Loucy (cell line): ENCODE measurements at regions not wholly inside any gene's neighbourhood (a gene's known extent, or its start where the extent isn't known, plus 50 kb on each side); places are given as distances from the start of the nearest gene placed in this dataset.

ENCODE experiments used
- EZH2phosphoT487 ChIP-seq: fragments of 200-600 bp; IDR thresholded peaks from 2 replicates; pipeline ENCODE4 v1.6.1; 2018; ENCODE audit warnings: antibody characterized with exemption, mild to moderate bottlenecking, moderate library complexity, borderline replicate concordance
- TF ChIP-seq, protein P1 (sequence below): fragments of 200-600 bp; sonication (generic); conservative IDR thresholded peaks from 2 replicates; pipeline ENCODE4 v1.5.1; 2014; ENCODE audit warnings: mild to moderate bottlenecking, antibody characterized with exemption, low read length

DNA sequence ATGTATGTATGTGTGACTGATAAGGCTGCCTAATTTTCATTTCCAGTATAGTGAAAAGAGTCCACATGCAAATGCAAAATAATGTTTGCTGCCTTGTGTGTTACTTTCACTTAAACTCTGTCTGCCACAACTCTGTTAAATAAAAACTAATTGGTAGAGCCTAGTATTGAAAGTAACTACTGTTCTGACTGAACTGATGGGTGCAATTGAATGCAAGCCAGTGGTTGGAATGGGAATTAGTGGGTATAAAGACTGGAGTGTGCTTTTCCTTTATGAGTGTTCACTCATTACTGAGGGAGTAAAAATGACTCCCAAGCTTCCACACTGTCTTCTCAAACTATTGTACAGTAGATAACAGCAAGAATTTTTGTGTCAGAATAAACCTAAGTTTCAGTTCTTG, 571.0 kb downstream of the TMTC2 start:
- TF ChIP-seq, protein P1, sequence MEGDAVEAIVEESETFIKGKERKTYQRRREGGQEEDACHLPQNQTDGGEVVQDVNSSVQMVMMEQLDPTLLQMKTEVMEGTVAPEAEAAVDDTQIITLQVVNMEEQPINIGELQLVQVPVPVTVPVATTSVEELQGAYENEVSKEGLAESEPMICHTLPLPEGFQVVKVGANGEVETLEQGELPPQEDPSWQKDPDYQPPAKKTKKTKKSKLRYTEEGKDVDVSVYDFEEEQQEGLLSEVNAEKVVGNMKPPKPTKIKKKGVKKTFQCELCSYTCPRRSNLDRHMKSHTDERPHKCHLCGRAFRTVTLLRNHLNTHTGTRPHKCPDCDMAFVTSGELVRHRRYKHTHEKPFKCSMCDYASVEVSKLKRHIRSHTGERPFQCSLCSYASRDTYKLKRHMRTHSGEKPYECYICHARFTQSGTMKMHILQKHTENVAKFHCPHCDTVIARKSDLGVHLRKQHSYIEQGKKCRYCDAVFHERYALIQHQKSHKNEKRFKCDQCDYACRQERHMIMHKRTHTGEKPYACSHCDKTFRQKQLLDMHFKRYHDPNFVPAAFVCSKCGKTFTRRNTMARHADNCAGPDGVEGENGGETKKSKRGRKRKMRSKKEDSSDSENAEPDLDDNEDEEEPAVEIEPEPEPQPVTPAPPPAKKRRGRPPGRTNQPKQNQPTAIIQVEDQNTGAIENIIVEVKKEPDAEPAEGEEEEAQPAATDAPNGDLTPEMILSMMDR = no peak
- no peak for TF ChIP-seq EZH2phosphoT487
